ENCODE measurements at regions not wholly inside any gene's neighbourhood (a gene's known extent, or its start where the extent isn't known, plus 50 kb on each side); places are given as distances from the start of the nearest gene placed in this dataset.

DNA sequence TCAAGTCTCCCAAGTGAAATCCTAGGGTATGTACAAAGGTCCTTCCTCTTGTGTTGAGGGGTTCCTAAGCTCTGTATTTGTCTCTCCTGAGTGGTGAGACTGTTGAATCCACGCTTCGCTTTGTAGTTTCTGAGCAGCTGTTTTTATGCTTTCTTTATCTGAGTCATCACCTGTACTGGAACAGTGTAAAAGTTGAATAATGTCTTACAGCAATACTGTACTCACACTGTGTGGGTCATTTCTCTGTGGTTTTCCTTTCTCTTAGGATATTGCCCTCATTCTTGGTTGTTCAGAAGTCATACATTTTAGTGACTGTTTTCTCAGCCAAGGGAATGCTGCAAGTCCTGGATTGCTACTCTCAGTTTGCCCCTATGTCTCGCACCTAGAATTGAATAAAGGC is 1596.6 kb downstream of the SLITRK5 start:
- no peak for DNase-seq

DNA sequence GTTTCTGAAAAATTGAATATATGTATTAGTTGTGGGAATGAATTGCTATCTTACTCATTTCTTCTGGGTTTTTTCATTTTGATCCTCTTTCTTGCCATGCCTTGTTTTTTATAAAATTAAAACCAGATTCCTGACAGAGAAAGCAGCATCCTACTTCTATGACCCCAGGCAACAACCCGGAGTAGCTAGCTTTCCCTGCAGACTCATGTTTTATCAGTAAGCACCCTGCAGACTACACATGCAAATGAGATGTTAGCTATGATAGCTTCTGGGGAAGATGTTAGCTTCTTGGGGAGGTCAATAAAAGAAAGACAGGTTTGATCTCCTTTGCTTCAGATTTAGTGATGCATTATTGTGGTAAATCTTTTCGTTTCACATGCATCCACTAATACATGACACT is 1598.6 kb downstream of the SLITRK5 start:
- no peak for DNase-seq

DNA sequence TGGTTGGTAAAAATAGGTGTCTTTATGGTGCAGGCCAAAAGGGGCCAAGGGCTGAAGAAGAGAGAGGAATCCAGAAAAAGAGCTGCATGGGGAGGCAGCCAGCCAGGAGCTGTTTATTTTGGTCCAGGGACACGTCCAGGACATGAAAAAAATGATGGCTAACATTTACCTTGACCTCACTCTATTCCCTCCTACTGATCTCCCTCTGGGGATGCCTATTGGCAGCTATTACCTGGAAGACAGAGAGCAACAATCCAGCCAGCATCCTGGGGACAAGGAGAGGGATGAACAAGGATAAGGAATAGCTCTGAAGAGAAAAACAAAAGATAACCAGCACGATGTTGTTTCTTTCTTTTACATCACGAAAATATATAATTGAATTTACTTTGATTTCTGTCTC is 1599.6 kb downstream of the SLITRK5 start:
- DNase-seq, result no peak

DNA sequence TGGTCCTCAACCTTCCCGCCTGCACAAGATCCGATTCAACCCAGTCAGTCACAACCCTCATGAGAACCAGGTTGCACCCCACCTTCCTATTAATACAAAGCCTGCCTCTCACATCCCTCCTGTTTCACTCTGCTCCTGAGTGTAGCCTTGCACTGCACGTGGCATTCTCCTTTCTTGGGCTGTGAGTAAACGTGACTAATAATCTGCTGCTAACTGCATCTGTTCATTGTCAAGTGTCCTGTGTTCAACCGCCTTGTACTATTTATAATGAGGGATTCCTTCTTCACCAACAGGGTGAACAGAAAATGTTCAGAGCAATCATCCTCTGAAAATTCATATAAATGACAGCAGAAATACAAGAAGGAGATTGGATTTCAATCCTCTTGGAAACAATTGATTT is 1608.2 kb downstream of the SLITRK5 start:
- no peak for DNase-seq

DNA sequence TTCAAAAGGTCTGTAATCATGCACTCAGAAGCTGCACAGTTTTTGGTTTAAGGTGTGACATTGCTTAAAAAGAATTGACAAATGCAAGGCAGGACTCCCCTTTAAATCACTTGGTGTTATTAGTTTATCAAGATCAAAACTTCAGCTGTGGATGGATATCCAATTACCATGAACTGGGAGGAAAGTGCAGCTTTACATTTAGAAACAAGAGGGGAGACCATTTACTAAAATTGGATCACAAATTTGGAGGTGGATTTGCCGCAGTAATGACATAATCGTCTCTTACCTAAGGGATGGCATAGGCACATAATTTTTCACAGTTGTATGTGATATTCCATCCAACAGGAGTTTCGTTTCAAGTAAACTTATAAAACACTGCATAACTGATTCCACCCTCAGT is 1610.2 kb downstream of the SLITRK5 start:
- no peak for DNase-seq

DNA sequence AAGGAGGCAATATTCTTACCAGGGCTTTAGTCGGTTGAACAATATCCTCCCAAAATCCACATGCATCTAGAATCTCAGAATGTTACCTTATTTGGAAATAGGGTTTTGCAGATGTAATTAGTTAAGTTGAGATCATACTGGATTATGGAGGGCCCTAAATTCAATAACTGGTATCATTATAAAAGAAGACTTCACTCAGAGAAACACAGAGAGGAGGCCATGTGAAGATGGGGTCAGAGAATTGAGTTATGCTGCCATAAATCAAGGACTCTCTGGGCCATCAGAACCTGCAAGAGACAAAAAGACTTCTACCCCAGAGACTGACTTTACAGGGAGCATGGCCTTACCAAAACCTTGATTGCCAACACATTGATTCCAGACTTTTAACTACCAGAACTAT is 1611.1 kb downstream of the SLITRK5 start:
- no peak for DNase-seq

DNA sequence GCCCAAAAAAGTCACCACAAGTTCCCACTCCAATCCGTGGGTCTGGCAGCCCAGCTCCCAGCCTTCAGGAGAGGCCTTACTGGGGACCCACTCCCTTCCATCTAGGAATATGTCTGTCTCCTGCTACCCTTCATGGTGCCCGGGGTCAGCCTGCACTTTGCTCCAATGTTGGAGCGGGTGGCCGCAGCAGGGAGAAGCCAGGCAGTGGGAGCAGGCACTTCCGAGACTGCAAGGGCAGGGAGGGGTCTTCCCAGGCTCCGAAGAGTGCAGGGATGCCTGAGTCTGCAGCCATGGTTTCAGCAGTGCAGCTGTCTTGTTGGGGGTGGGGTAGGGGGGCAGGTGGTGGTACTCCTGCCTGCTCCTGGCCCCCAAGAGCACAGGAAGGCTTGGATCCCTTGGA is 1616.2 kb downstream of the SLITRK5 start:
- no peak for DNase-seq

DNA sequence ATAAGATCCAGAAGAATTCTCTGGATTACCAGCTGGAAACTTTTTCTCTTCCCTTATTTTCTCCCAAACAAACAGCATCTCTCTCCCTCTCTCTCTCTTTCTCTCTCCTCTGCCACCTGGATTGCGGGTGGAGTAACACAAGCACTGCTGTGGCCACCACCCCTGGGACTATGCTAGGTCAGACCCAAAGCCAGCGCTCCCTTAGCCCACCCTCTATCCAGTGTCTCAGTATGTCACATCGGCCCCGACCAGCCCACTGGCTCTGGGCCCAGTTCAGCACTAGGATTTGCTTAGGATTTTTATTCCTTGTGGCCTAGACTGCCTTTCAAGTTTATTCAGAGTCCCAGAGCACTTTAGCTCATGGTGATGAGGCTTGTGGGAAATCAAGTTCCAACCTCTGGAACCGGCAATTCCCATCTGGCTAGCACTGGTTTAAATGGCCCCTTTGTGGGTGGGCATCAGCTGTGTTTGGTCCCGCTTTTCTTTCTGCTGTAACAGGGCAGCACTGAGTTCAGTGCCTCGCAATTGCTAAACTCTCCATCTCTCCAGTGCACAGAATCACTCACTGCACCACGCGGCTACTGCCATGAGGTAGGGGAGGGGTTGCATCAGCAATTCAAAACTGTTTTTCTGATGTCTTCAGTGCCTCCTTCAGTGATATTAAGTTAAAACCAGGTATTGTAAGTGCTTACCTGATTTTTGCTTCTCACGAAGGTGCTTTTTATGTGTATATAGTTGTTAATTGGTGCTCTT is 1623.1 kb downstream of the SLITRK5 start:
- no peak for DNase-seq

DNA sequence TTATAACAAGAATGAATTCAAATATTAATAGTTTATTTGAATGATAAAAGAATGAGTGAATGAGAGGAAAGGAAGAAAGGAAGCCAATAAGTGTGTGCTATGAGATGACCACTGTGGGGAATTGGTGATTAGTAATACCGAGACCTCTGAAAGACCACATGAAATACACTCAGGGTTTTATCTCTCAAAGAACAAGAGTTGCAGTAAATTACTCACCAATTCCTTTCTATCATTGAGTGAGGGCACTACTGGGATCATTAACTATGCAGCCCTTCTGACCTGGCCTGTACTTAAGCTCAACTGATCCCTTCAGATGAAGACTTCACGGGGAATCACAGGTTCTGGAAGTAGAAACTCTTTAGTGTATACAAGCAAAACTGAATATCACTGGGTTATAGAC is 1636.1 kb downstream of the SLITRK5 start:
- no peak for DNase-seq

DNA sequence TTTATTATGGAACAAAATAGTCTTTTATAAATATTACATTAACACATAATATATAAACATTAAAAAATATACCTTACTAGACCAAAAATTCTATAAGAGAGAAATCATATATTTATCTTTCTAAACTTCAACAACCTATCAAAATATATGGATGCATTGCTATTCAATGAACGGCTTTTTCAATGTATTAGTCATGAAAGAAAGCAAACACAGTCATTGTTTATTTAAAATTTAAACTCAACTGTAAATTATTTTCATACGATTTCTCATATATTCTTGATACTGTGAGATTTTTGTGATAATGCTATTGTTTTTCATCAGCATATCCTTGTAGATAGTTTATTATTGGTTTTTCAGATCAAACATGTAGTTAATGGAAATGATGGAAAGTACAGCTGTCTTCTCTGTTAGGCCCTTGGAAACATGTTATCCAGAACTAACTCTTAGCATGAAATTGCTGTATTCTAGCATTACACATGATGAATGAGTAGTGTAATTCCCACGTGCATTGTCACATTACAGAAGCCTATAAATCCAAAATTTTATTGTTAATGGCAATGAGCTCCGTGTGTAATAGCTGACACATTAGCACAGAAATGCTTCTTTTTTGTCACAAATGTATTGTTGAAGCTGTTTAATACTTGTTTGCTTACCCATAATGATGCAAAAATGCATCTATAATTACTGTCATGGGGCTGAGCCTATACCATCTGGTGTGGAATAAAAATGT is 1639.9 kb downstream of the SLITRK5 start:
- no peak for DNase-seq

DNA sequence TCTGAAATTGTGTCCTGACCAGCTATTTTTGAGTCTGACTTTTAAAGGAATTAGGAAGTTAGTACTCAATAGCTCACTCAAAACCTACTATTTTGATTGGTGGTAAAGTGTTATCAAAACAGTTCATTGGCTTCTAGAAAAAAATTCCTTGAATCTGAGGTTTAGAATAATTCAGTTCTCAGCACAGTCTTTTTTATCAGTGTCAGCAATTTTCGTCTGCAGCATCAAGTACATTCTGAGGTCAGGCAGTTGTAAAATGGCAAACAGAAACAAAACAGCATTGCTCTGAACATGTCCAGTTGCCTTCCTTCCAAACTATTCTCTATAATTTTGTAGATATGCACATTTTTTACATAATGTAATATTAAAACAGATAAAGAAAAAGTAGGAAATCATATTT is 1644.1 kb downstream of the SLITRK5 start:
- no peak for DNase-seq

DNA sequence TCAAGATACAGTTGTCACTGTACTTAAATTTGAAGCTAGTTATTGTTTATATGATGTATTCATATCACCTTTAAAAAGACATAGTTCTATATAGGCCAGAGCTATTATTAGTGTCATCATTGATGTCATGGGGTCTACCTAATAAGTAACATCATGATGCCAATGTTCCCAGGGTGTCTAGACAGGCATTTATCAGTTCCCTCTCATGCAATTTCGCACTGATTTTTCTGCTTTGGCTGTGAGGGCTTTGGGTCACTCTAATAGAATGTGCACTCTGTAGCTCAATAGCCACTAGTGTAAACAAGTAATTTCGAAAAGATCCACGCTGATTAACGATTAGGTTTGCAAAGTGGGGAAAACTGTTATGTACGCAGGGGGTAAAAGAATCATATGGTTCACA is 1651.3 kb downstream of the SLITRK5 start:
- DNase-seq, result no peak

DNA sequence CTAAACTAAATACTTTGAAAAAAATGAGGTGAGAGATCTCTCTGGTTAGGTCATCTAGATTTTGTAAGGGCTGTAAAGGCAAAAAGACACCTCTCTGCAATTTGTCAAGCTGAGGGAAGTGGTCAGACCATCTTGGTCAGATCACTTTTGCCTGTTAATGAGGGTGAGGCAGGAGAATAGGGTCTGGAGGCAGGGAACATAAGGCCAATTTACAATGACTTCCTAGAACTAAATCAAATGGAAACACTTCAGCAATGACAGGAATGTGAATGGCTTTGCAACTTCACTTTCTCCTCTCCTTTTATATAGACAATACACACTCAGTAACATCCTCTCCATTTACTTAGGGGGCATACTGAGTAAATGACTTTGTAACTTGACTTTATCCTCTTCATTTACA is 1653.4 kb downstream of the SLITRK5 start:
- DNase-seq, result no peak

DNA sequence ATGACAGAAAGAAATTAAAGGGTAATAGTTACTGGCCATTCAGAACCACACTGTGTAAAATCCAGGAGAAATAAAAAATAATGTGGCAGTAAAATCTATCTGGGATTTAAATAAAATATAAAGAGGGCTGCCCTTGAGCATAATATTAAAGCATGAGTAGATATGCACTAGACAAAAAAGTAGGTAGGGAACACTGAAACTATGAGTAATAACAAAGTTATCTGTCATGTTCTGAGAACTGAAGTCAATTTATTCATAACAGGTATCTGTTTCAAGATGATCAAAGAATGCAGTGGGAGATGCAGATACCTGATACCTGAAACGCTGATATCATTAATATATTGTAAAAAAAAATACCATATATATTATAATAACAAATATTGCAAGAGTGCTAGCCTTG is 1672.0 kb downstream of the SLITRK5 start:
- no peak for DNase-seq

DNA sequence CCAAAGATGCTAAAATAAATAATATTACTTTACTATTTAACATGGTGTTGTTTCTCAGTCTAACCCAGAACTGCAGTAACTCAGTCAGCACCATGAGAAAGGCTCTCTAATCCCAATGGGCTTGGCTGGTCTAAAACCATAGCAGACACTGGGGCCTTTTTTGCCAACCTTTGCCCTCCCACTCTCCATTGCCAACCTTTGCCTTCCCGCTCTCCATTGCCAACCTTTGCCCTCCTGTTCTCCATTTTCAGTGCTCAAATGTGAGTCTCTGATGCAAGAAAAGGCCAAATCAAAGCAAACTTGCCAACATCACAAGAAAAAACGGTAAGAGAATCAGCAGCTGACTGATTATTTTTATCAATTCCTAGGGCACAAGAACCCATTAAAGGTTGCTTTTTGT is 1681.2 kb downstream of the SLITRK5 start:
- no peak for DNase-seq

DNA sequence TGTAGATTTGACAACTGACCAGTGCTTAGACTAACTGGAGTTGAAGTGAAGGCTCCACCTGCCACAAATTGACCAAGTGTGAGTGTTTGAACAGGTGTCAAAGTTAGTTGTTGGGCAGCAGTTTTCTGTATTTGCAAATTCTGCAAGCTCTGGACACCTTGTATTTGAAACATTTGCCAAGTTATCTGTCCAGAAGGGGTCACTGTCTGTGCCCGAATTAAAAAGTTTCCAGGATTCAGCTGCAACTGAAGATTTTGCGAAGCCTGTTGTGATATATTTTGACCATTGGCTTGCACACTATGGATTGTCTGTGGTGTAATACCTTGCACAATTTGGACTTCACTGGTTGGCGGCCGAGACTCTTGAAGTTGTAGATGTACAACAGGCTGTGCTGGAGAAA is 1690.7 kb downstream of the SLITRK5 start:
- no peak for DNase-seq

DNA sequence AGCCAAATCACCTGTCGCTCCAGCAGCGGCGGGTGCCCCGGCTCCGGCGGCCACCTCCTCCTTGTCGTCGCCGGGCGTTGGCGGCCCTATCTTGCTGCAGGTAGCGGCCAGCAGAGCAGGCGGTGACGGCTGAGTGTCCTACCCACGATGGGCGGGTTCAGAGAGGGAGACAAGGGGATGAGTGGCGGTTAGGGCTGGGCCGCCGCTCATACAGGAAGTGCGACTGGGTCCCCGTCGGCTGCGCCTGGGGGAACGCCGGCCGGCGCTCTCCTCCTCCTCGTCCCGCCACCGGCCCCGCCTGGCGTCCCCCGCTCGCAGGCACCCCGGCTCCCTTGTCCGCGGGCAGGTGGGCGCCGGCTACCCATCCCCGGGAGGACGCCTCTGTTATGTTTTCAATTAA is 1692.0 kb downstream of the SLITRK5 start:
- DNase-seq, result no peak

DNA sequence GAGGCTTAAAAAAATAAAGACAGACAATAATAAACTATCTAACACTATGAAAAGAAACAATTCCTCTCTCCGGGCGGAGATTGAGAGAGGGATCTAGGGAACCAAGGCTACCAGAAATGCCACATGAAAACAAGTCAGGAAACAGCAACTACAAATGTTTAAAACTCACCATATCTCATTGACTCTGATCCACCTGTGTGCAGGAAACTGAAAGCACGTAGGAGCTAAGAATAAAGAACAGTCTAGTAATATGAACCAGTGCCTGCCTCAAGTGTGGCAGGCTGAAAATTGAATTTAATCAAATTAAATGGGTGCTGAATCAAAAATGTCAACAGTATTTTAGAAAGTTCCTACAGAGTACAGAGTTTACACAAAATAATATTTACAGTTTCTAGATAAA is 1701.0 kb downstream of the SLITRK5 start:
- DNase-seq, result no peak

DNA sequence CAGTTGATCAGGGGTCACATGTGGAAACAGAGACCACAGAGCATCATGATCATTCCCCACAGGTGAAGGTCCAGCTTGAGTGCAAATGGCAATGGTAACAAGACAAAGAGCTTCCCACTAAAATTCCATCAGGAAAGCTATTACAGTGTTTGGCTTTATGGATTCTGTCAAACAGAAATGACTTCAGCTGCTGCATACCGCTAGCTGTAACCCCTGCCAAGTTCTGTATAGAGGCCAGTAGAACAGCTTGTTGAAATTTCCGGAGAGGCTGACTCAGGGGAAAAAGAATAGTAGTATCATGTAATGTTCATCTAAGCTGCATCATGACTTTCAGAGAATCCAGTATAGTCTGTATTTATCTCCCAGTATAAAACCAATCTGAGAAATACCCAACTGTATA is 1704.7 kb downstream of the SLITRK5 start:
- DNase-seq, result no peak

DNA sequence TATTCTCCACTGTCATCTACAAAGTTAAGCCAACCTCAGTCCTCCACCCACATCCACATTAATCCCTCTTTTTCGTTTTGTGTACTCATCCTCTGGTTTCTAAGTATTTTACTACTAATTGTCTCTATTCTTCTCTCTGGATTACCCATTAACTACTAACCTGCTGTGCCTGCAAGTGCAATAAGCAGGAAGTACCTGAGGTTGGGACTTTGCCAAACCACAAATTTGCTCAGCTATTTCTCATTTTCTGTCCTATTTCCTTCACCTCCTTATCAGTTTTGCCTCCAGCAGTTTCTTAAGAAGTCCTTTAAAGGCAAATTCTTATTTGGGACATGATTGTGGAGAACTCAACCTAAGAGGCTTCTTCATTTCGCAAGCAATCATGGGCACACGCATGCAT is 1708.9 kb downstream of the SLITRK5 start:
- DNase-seq, result no peak

DNA sequence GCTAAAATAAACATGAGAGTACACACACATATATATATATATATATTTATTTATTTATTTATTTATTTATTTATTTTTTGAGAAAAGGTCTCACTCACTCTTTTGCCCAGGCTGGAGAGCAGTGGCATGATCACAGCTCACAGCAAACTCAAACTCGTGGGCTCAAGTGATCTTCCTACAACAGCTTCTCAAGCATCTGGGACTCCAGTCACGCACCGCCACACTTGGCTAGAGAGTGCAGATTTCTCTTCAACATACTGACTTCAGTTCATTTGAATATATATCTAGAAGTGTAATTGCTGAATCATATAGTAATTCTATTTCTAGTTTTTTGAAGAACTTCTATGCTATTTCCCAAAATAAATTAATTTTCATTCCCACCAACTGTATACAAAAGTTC is 1711.8 kb downstream of the SLITRK5 start:
- no peak for DNase-seq

DNA sequence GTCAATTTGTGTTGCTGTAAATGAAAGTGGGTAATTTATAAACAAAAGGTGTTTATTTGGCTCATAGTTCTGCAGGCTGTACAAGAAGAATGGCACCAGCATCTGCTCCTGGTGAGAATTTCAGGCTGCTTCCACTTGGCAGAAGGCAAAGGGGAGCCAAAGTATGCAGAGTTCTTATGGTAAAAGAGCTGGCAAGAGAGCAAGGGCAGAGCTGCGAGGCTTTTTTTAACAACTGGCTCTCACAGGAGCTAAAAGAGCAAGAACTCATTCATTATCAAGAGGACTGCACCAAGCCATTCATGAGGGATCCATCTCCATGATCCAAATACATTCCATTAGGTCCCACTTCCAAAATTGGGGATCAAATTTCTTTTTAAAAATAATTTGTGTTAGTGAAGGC is 1712.7 kb downstream of the SLITRK5 start:
- no peak for DNase-seq

DNA sequence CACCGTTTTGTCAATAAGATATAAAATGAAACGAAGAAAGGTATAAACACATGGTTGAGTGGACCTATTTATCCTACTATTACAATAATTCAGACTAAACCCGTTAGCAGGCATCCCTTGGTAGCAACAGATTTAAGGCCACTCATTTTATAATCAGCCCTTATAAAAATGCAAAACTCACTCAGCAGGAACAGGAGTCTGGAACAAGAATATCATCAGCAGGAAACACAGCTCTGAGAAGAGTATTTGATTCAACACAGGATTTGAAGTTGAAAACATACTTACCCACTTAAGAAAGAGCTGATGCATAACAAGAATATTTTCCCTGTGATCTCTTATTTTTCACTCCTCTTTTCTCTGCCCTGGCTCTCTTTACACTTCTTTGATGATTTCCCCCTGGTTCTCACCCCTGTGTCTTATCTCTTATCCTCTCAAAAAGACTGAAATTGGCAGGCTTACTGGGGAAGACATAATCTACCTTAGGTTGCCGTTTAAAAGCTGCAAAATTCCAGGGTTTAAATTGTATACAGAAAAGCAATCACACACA is 1722.7 kb downstream of the SLITRK5 start:
- no peak for DNase-seq

DNA sequence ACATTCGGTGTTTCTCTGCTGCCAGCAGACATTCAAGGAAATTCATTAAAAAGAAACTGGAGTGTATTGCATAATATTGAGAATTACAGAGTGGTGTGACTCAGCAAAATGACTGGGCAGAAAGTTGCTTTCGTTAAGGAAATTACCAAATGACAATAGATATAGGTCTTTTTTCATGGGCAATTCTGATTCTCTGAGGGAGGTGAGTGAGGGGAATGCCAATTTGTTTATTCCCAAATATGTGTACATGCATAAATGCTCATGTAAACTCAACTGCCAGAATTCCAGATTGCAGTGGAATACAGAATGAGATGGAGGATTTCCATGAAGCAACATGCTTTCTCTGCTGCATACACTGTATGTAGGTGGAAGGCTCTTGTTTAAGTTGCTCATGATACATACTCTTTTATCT is 1730.1 kb downstream of the SLITRK5 start:
- DNase-seq, result no peak

DNA sequence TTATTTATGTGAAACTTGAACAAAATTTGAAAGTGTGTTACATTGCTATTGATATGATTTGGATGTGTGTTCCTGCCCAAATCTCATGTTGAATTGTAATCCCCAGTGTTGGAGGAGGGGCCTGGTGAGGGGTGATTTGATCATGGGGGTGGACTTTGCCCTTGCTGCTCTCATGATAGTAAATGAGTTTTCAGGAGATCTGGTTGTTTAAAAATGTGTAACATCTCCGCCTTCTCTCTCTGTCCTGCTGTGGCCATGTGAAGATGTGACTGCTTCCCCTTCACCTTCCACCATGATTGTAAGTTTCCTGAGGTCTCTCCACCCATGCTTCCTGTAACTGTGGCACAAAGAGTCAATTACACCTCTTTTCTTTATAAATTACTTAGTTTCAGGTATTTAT is 1731.0 kb downstream of the SLITRK5 start:
- no peak for DNase-seq
